LNCAP (cell line): ENCODE measurements at regions not wholly inside any gene's neighbourhood (a gene's known extent, or its start where the extent isn't known, plus 50 kb on each side); places are given as distances from the start of the nearest gene placed in this dataset.

Source experiments
- TF ChIP-seq, protein P1 (sequence below): fragments of 450-650 bp; IDR thresholded peaks from 2 replicates; pipeline ENCODE4 v1.5.1; 2017; ENCODE audit warnings: mild to moderate bottlenecking

DNA sequence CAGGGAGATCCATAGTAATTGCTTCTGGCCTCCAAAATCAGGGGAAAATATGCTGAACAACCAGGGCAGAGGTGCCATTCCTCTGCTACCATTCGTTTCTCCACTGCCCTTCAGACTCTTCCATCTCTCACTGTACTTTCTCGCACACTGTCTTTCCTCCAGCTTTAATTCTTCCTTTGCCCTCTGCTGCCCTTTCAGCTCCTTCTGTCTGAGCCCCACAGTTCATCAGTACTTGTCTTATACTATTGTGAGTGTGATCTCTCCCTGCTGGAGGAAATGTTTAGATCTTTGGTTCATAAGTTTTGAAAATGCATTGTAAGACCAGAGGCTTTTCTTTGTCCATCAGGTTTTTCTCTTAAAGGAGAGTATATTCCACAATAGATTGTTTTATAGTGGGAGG, 184.9 kb upstream of the DTNA start:
- TF ChIP-seq, protein P1, sequence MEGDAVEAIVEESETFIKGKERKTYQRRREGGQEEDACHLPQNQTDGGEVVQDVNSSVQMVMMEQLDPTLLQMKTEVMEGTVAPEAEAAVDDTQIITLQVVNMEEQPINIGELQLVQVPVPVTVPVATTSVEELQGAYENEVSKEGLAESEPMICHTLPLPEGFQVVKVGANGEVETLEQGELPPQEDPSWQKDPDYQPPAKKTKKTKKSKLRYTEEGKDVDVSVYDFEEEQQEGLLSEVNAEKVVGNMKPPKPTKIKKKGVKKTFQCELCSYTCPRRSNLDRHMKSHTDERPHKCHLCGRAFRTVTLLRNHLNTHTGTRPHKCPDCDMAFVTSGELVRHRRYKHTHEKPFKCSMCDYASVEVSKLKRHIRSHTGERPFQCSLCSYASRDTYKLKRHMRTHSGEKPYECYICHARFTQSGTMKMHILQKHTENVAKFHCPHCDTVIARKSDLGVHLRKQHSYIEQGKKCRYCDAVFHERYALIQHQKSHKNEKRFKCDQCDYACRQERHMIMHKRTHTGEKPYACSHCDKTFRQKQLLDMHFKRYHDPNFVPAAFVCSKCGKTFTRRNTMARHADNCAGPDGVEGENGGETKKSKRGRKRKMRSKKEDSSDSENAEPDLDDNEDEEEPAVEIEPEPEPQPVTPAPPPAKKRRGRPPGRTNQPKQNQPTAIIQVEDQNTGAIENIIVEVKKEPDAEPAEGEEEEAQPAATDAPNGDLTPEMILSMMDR: no peak

DNA sequence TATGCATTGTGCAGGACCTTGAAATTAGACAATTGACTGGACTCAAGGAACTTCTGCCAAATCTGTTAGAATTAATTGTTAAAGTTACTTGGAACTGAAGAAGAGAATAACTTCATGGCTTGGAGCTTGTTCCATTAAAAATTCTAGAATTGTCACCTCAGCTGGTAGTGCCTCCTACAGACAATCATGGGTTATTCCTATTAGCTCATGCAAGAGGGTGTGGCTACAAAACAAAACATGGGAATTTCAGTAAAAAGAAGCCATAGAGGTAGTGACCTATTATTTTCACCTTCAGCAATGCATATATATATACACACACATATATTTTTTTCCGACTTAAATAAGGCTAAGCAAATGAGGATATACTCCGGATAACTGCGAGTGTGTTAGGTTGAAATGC, 181.9 kb upstream of the DTNA start:
- TF ChIP-seq, protein P1: no peak

DNA sequence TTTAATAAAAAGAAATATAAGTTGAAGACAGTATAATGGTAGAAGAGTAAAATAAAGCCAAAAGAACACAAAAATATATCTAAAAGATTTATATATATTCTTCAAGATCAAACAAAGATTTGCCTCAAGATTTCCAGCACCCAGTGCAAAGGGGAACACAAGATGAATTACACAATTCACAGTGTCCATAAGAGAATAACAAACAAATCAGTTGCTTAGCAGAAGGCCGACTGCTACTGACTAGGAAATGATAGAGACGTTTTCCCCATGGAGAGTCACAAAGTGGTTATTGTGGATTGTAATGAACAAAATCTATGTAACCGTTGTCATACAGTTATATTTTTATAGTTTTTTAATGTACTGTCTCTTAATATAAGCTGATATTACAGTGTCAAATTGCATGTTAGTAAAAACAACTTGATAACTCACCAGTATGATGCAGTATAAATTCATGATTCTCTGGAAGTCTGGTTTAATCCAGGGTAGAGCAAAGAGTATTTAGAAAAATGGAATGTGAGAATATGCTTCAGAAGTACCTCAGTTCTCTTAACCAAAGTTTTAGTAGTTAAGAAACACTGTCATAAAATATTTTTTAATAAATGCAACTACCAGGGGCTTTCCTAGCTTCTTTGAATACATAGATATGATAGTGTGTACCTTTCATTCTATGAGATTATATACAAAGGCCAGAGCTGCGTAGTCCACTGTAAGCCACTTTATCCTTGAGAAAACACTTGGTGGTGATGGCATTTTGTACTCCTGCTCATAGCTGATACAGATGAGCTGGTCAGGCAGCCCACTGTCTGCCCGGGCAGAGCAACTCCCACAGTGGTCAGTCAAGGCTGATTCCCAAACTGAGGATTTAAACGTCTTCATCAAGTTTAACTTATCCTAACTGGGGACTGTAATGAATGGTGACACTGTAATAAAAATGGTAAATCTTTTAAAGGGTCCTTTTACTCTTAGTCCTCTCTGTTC, 180.5 kb upstream of the DTNA start:
- TF ChIP-seq, protein P1: no peak

DNA sequence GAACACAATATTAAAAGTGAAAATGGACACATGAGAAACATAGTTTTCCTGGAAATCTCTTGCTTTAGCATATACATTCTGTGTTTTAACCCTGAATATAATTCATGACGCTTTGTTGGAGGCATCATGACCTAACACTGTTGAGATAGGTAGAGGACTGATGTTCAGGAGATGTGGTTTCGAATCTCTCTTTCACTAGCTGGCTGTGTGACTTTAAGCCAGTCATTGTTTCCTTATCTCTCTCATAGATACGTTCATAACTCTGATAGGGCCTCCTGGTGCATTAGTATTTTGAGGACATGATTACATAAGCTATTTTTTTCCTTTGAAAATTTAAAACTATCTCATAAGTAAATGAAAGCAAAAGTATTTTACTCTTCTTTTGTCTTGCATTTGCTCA, 179.0 kb upstream of the DTNA start:
- TF ChIP-seq, protein P1: no peak

DNA sequence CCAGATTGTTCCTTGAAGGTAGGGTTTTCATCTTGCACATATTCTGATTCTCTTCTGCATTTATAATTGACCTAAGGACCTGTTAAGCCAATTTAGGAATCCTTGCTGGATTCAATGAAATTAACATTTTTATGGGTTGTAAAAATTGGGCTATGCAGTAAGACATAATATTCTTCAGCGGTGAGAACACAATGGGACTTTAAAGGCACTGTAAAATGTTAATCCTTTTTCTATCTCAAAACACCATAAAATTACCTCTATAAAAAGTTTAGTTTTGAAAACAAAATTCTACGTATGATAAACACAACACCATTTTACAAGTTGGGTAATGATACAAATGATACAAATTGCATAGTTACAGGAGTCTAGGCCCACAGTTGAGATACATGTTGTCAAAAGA, 169.2 kb upstream of the DTNA start:
- TF ChIP-seq, protein P1: no peak

DNA sequence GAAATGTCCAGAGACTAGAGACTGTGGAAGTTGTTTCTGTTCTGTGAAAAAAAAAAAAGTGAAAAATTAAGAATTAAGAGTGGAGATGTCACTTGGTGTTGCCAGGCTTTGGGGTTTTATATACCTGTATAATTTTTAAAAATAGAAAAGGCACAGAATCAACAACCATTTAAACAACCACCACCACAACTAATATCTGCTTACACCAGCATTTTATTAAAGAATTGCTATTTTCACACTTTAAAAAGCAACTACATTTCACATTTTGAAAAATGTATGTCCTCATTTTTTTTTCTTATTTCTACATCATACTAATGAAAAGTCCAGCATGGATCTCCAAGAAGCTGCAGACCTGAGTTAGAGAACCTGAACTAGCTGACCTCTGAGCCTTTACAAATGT, 167.5 kb upstream of the DTNA start:
- TF ChIP-seq, protein P1: no peak

DNA sequence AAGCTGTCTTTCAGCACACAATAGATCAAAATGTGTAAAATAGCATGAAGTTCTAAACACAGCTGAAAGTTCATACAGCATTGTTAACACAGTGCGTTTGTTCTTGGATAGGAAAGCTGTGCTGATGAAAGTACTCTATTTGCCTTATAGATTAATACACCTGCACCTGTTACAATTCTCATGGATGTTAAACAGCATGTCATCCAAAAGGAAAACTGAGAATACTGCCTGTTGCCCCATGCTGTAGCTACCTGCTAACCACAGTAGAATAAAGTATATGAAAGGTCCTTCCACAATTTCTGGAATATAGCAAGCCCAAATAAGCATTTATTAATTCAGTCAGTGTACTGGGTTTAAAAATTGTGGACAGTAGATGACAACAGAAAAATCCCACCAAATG, 166.7 kb upstream of the DTNA start:
- TF ChIP-seq, protein P1: no peak
